ENCODE measurements at regions not wholly inside any gene's neighbourhood (a gene's known extent, or its start where the extent isn't known, plus 50 kb on each side); places are given as distances from the start of the nearest gene placed in this dataset.

- DNase-seq (ENCODE audit: extremely low spot score): no peak
- TF ChIP-seq CTCF (IDR thresholded peaks at IDR 0.05; ENCODE audit: control extremely low read depth, extremely low read depth, low read depth, missing control alignments): no peak
- POLR2A ChIA-PET: no interaction called here
- CTCF ChIA-PET: no interaction called here
Observed at GRCh38 chr12:90497923-90498545, 456.9 kb downstream of the CCER1 start.

DNA sequence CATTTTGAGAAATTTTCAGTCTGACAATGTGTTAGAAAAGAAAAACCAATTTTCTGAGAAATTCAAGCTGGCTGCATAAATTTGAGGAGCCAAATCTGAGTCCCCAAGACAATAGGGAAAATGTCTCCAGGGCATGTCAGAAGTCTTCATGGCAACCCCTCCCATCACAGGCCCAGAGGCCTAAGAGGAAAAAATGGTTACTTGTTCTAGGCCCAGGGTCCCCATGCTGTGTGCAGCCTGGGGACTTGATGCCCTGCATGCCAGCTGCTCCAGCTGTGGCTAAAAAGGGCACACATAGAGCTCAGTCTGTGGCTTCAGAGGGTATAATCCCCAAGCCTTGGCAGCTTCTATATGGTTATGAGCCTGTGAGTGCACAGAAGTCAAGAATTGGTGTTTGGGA, 464.6 kb downstream of the CCER1 start:
- ChIA-PET POLR2A (no interaction called here), CTCF (no interaction called here)
- DNase-seq (ENCODE audit: extremely low spot score): no peak
- TF ChIP-seq CTCF (IDR thresholded peaks at IDR 0.05; ENCODE audit: control extremely low read depth, extremely low read depth, low read depth, missing control alignments): no peak

DNA sequence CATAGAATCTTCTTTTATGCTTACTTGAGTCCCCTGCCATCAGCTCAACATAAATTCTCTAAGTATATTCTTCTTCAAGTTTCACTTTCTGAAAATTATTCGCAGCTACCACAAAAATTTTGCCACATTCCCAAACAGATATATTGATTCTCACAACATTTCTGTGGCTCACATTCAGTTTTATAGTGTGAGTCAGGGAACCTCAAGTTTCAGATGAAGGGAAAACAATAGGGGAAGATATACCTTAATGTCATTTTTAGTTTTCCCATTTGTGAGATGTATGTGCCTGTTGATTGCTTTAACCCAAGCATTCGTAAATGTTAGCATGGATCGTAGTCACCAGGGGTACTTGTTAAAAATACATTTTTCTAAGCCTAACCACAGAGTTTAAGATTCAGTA, 465.8 kb downstream of the CCER1 start:
- no peak for DNase-seq (ENCODE audit: extremely low spot score)
- TF ChIP-seq CTCF (IDR thresholded peaks at IDR 0.05; ENCODE audit: control extremely low read depth, extremely low read depth, low read depth, missing control alignments): no peak
- POLR2A ChIA-PET: no interaction called here
- CTCF ChIA-PET: interaction anchor here (1.1 kb wide), 1 partner anchor 21 kb away, joined by 3 read pairs; no protein-coding TSS in a partner anchor

- TF ChIP-seq CTCF (IDR thresholded peaks at IDR 0.05; ENCODE audit: control extremely low read depth, extremely low read depth, low read depth, missing control alignments): no peak
- DNase-seq (ENCODE audit: extremely low spot score): no peak
- CTCF ChIA-PET: no interaction called here
- POLR2A ChIA-PET: no interaction called here
Observed at GRCh38 chr12:90485560-90485959, 469.4 kb downstream of the CCER1 start.

GRCh38 chr12:90484094-90484493, 470.9 kb downstream of the CCER1 start:
- DNase-seq (ENCODE audit: extremely low spot score): no peak
- TF ChIP-seq CTCF (IDR thresholded peaks at IDR 0.05; ENCODE audit: control extremely low read depth, extremely low read depth, low read depth, missing control alignments): no peak
- CTCF ChIA-PET: interaction anchor here (1.2 kb wide), 1 partner anchor 16 kb away, joined by 3 read pairs; no protein-coding TSS in a partner anchor
- POLR2A ChIA-PET: no interaction called here

DNA sequence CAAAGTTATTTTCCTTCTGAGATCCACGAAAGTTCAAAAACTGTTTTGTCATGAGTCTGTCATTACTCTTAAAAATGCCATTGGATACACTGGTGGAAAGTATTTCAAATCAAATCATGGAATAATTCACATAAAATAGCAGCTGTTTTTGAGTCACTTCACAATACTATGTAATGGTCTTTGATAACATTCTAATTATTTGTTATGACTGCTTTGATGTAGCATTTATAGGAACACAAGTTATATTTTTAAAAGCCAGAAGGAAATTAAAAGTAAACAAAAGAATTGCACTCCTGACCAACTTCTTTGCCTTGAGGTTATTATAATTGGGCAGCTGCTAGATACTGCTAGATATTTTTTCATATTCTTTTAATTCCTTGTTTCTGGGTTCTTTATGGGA, 473.2 kb downstream of the CCER1 start:
- TF ChIP-seq CTCF (IDR thresholded peaks at IDR 0.05; ENCODE audit: control extremely low read depth, extremely low read depth, low read depth, missing control alignments): no peak
- POLR2A ChIA-PET: no interaction called here

More for the DNA sequence above, 473.2 kb downstream of the CCER1 start:
- CTCF ChIA-PET: no interaction called here
- no peak for DNase-seq (ENCODE audit: extremely low spot score)

Data from GM10248 (cell line).